Right lobe of liver (tissue), 4 donors: ENCODE measurements at regions not wholly inside any gene's neighbourhood (a gene's known extent, or its start where the extent isn't known, plus 50 kb on each side); places are given as distances from the start of the nearest gene placed in this dataset.

Experiments used
- POLR2A ChIP-seq: fragments of 450-650 bp; IDR thresholded peaks from one replicate; pipeline ENCODE4 v1.6.1; 2017; ENCODE audit warnings: antibody characterized with exemption, mild to moderate bottlenecking
- TF ChIP-seq, protein P1 (sequence below), 4 donors: fragments of 200-600 bp in 3 of 4; fragments of 450-650 bp in 1 of 4; IDR thresholded peaks; one replicate each; pipeline versions ENCODE4 v1.5.1 to v1.8.0; 2016 to 2022; ENCODE audit warnings: antibody characterized with exemption in 4 of 4, mild to moderate bottlenecking in 2 of 4
- donor health status: DM: no; HTN: no; CAD: no.
- donor health status: DM: no; HTN: no; CAD: no.
- donor health status: DM: no; HTN: yes; CAD: no.

DNA sequence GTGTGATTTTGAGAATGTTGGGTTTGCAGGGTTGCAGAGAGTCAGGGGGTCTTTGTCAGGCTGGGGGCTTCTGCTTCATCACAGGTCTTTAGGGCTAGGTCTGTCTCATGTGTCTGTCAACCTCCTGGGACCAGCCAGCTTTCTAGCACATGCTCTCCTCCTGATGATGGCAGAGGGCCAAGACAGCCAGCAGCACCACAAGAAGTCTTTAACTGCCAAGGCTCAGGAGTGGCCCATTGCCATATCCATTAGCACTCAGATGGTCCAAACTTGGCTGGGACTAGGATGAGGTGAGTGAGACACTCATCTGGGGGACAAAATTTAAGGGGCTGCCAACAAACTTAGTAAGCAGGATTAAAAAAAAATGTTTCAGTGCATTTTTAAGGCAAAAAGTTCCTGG lies 384.2 kb upstream of the CDH10 start:
- TF ChIP-seq, protein P1, sequence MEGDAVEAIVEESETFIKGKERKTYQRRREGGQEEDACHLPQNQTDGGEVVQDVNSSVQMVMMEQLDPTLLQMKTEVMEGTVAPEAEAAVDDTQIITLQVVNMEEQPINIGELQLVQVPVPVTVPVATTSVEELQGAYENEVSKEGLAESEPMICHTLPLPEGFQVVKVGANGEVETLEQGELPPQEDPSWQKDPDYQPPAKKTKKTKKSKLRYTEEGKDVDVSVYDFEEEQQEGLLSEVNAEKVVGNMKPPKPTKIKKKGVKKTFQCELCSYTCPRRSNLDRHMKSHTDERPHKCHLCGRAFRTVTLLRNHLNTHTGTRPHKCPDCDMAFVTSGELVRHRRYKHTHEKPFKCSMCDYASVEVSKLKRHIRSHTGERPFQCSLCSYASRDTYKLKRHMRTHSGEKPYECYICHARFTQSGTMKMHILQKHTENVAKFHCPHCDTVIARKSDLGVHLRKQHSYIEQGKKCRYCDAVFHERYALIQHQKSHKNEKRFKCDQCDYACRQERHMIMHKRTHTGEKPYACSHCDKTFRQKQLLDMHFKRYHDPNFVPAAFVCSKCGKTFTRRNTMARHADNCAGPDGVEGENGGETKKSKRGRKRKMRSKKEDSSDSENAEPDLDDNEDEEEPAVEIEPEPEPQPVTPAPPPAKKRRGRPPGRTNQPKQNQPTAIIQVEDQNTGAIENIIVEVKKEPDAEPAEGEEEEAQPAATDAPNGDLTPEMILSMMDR (IDR thresholded peaks at IDR 0.05), result no peak
- TF ChIP-seq POLR2A, result no peak
